Endothelial cell of umbilical vein (primary cell): ENCODE measurements at regions not wholly inside any gene's neighbourhood (a gene's known extent, or its start where the extent isn't known, plus 50 kb on each side); places are given as distances from the start of the nearest gene placed in this dataset.

Source experiments
- BruUV-seq: library from RNA; stranded (reverse); fragments of 400-500 nt; replicated peaks from 2 replicates; lab custom pipeline; 2021; lab: Mats Ljungman, UMichigan
- CTCF ChIA-PET: fragments of 300-600, 350-600 bp; sonication (Branson Sonifier 250); formaldehyde crosslinking; loops from one replicate; lab custom pipeline; 2021; ENCODE audit warnings: antibody characterized with exemption, inconsistent platforms; lab: Charles Lee
- POLR2A ChIA-PET: fragments of 300-600, 350-600 bp; sonication (Branson Sonifier 250); formaldehyde crosslinking; loops from one replicate; lab custom pipeline; 2021; ENCODE audit warnings: antibody characterized with exemption, inconsistent platforms; lab: Charles Lee
- DNase-seq: peaks from one replicate; pipeline ENCODE4 v3.0.0-alpha.2; 2011; ENCODE audit warnings: low read depth, low spot score
- FAIRE-seq: peaks from 2 replicates; lab custom pipeline; 2011; peaks lifted over from hg19 to GRCh38; lab: Jason Lieb, UNC
- H2AFZ ChIP-seq: 2 replicates; pipeline ENCODE4 v1.6.0; 2012; ENCODE audit warnings: low read depth, low read length, control low read depth, inconsistent platforms
- H3K27ac ChIP-seq: 2 replicates; pipeline ENCODE4 v1.5.1; 2011; ENCODE audit warnings: low read depth, mild to moderate bottlenecking, control low read depth, low read length, moderate library complexity; ENCODE audit not compliant: insufficient read depth
- H3K27me3 ChIP-seq, 2 experiments: 2 replicates each; pipeline versions ENCODE4 v1.6.0 to v1.6.1; 2011; ENCODE audit warnings: low read length in 2 of 2, mixed read lengths in 1 of 2; ENCODE audit not compliant: control insufficient read depth in 2 of 2, insufficient read depth in 2 of 2
- H3K36me3 ChIP-seq, 2 experiments: 2 replicates in 1 of 2; 3 replicates in 1 of 2; pipeline ENCODE4 v1.5.1; 2011; ENCODE audit warnings: low read length in 2 of 2, mild to moderate bottlenecking in 1 of 2, moderate library complexity in 1 of 2; ENCODE audit not compliant: control insufficient read depth in 2 of 2, insufficient read depth in 2 of 2; ENCODE audit errors: extremely low read depth in 1 of 2
- H3K4me1 ChIP-seq: 3 replicates; pipeline ENCODE4 v1.5.1; 2011; ENCODE audit warnings: mild to moderate bottlenecking, low read length; ENCODE audit not compliant: control insufficient read depth, insufficient read depth; ENCODE audit errors: extremely low read depth
- H3K4me2 ChIP-seq: 2 replicates; pipeline ENCODE4 v1.6.1; 2011; ENCODE audit warnings: low read length, control low read depth, mixed read lengths; ENCODE audit not compliant: insufficient read depth
- H3K4me3 ChIP-seq, 3 experiments: fragments of 200-600 bp in 1 of 3; sonication (generic), shearing (Covaris generic) in 1 of 3; replicated peaks in 1 of 3; 2 replicates each; pipeline ENCODE4 v1.5.1; 2011 to 2016; ENCODE audit warnings: control low read depth in 3 of 3, low read length in 3 of 3, mild to moderate bottlenecking in 2 of 3, inconsistent platforms in 1 of 3, low read depth in 1 of 3, moderate library complexity in 1 of 3; ENCODE audit not compliant: insufficient read depth in 1 of 3
- H3K79me2 ChIP-seq: 2 replicates; pipeline ENCODE4 v1.6.0; 2012; ENCODE audit warnings: low read length, inconsistent platforms; ENCODE audit not compliant: control insufficient read depth, insufficient read depth
- H3K9ac ChIP-seq: replicated peaks from 2 replicates; pipeline ENCODE3; 2011; ENCODE audit warnings: low read length, control low read depth; ENCODE audit not compliant: insufficient read depth; ENCODE audit errors: extremely low read depth
- H3K9me1 ChIP-seq: replicated peaks from 3 replicates; pipeline ENCODE4 v1.6.0; 2011; ENCODE audit warnings: mild to moderate bottlenecking, low read length; ENCODE audit not compliant: control insufficient read depth, insufficient read depth; ENCODE audit errors: extremely low read depth
- H3K9me3 ChIP-seq: replicated peaks from 2 replicates; pipeline ENCODE4 v1.5.1; 2012; ENCODE audit warnings: low read length, inconsistent platforms; ENCODE audit not compliant: control insufficient read depth, insufficient read depth
- H4K20me1 ChIP-seq: replicated peaks from 2 replicates; pipeline ENCODE3; 2011; ENCODE audit warnings: mild to moderate bottlenecking, low read length; ENCODE audit not compliant: control insufficient read depth, insufficient read depth; ENCODE audit errors: extremely low read depth
- CTCF ChIP-seq, 2 donors: IDR thresholded peaks; 1 replicate in 1 of 2; 2 replicates in 1 of 2; pipeline ENCODE4 v1.5.1; 2011; ENCODE audit warnings: low read length in 2 of 2, mild to moderate bottlenecking in 2 of 2, moderate library complexity in 2 of 2, control low read depth in 1 of 2, inconsistent platforms in 1 of 2, low read depth in 1 of 2; ENCODE audit not compliant: insufficient read depth in 1 of 2; ENCODE audit errors: extremely low read depth in 1 of 2
- EZH2 ChIP-seq: IDR thresholded peaks from 2 replicates; pipeline ENCODE4 v1.6.1; 2012; ENCODE audit warnings: borderline replicate concordance, low read depth, mild to moderate bottlenecking, moderate library complexity, low read length, inconsistent platforms; ENCODE audit not compliant: severe bottlenecking
- FOS ChIP-seq: IDR thresholded peaks from 2 replicates; pipeline ENCODE4 v1.6.1; 2011; ENCODE audit warnings: mild to moderate bottlenecking, low read length, moderate library complexity, borderline replicate concordance; ENCODE audit not compliant: insufficient read depth
- GATA2 ChIP-seq: IDR thresholded peaks from 2 replicates; pipeline ENCODE4 v1.7.0; 2011; ENCODE audit warnings: low read depth, mild to moderate bottlenecking, moderate library complexity, mixed read lengths, low read length; ENCODE audit not compliant: insufficient read length, insufficient read depth
- JUN ChIP-seq: IDR thresholded peaks from 2 replicates; pipeline ENCODE4 v1.6.1; 2011; ENCODE audit warnings: borderline replicate concordance, low read depth; ENCODE audit not compliant: insufficient read length, insufficient read depth
- MAX ChIP-seq: IDR thresholded peaks from 2 replicates; pipeline ENCODE4 v1.6.1; 2011; ENCODE audit not compliant: insufficient read depth, insufficient read length
- MYC ChIP-seq: IDR thresholded peaks from one replicate; pipeline ENCODE4 v1.6.1; 2011; ENCODE audit warnings: mild to moderate bottlenecking, low read depth, low read length
- POLR2A ChIP-seq: IDR thresholded peaks from 2 replicates; pipeline ENCODE4 v1.6.1; 2012; ENCODE audit warnings: low read depth, mild to moderate bottlenecking, control low read depth, low read length
- POLR2AphosphoS5 ChIP-seq: IDR thresholded peaks from 2 replicates; pipeline ENCODE4 v1.6.1; 2012; ENCODE audit warnings: low read depth, mild to moderate bottlenecking, control low read depth, low read length, moderate library complexity; ENCODE audit not compliant: insufficient read depth
- dilution Hi-C: fragments of 300-500 bp; cut with MboI; formaldehyde crosslinking; loops from one replicate; pipeline ENCODE4 v1.15.0; 2019; ENCODE audit warnings: low sequenced_read_pairs; ENCODE audit not compliant: extremely low pct_ligation_motif_present
- intact Hi-C: fragments of 100-400 bp; cut with micrococcal nuclease; formaldehyde crosslinking; loops from one replicate; pipeline ENCODE4 v1.10.0; 2022

GRCh38 chr1:102181341-102181740 is 184.6 kb upstream of the OLFM3 start:
- intact Hi-C loops (no loop called here), dilution Hi-C loops (no loop called here)
- no peaks in the 10 kb centered on the region for H3K9me3 ChIP-seq
- no peak overlapping the region for H3K4me3 ChIP-seq
- no peak for DNase-seq
- BruUV-seq = no TSS peak
- no peaks in the 10 kb centered on the region for H4K20me1 ChIP-seq
- no peak overlapping the region for H2AFZ ChIP-seq
- H3K27me3 ChIP-seq = no peaks in the 10 kb centered on the region
- H3K27ac ChIP-seq = no peak overlapping the region
- H3K36me3 ChIP-seq = no peaks in the 10 kb centered on the region
- FAIRE-seq = no peak
- H3K4me2 ChIP-seq = no peak overlapping the region
- H3K79me2 ChIP-seq = no peaks in the 10 kb centered on the region
- no peaks in the 10 kb centered on the region for H3K9me1 ChIP-seq
- POLR2A ChIA-PET = no interaction called here
- no peaks in the 10 kb centered on the region for H3K4me1 ChIP-seq
- H3K9ac ChIP-seq = no peak overlapping the region
- TF ChIP-seq GATA2 (no peak), POLR2AphosphoS5 (no peak), MYC (no peak), POLR2A (no peak), EZH2 (no peak), FOS (no peak), CTCF (IDR thresholded peaks at IDR 0.05; ENCODE audit: extremely low read depth in 1 of 2, insufficient read depth in 1 of 2, low read depth in 1 of 2, low read length in 2 of 2) (no peak), JUN (no peak), MAX (no peak)
- CTCF ChIA-PET = no interaction called here
